K562 (cell line): ENCODE measurements at regions not wholly inside any gene's neighbourhood (a gene's known extent, or its start where the extent isn't known, plus 50 kb on each side); places are given as distances from the start of the nearest gene placed in this dataset.

Source experiments
- ATAC-seq: fragments of 200-7000 bp; cut with Tn5 transposase; 3 replicates; pipeline ENCODE4 v1.9.1; 2020; ENCODE audit warnings: moderate library complexity
- BruUV-seq: library from RNA; stranded (reverse); fragments of 400-500 nt; replicated peaks from 2 replicates; lab custom pipeline; 2021; lab: Mats Ljungman, UMichigan
- CTCF ChIA-PET: fragments of 300-600 bp; formaldehyde crosslinking; extraction: SDS; loops from one replicate; lab custom pipeline; 2021; ENCODE audit warnings: low intra/inter-chr PET ratio; lab: Yijun Ruan, JAX
- POLR2A ChIA-PET: fragments of 300-600, 350-650 bp; sonication (Branson Sonifier 250); formaldehyde crosslinking; extraction: SDS; loops from one replicate; lab custom pipeline; 2021; ENCODE audit warnings: antibody characterized with exemption, inconsistent platforms; lab: Yijun Ruan, JAX
- DNase-seq, 4 experiments: peaks; one replicate each; pipeline versions ENCODE4 v3.0.0 to v3.0.0-alpha.2; 2011 to 2018; ENCODE audit warnings: low spot score in 3 of 4, mixed read lengths in 3 of 4; ENCODE audit errors: extremely low read depth in 1 of 4
- FAIRE-seq: peaks from 2 replicates; lab custom pipeline; 2011; peaks lifted over from hg19 to GRCh38; lab: Jason Lieb, UNC
- H2AFZ ChIP-seq: 2 replicates; pipeline ENCODE4 v1.6.0; 2011; ENCODE audit warnings: low read depth, low read length, control low read depth, inconsistent platforms
- H3K27ac ChIP-seq: fragments of 200-600 bp; 3 replicates; pipeline ENCODE4 v1.8.0; 2011; ENCODE audit warnings: low read depth, mild to moderate bottlenecking, control low read depth, inconsistent platforms, low read length, moderate library complexity, mixed read lengths; ENCODE audit errors: extremely low read depth
- H3K27me3 ChIP-seq, 2 experiments: fragments of 300-600 bp in 1 of 2; 2 replicates in 1 of 2; 3 replicates in 1 of 2; pipeline versions ENCODE4 v1.6.0 to v1.8.0; 2011; ENCODE audit warnings: inconsistent platforms in 2 of 2, low read length in 2 of 2, mild to moderate bottlenecking in 1 of 2, mixed read lengths in 1 of 2, moderate library complexity in 1 of 2; ENCODE audit not compliant: control insufficient read depth in 2 of 2, insufficient read depth in 2 of 2
- H3K36me3 ChIP-seq: fragments of 300-600 bp; 3 replicates; pipeline ENCODE4 v1.8.0; 2011; ENCODE audit warnings: mild to moderate bottlenecking, low read length, inconsistent platforms; ENCODE audit not compliant: control insufficient read depth, insufficient read depth
- H3K4me1 ChIP-seq, 2 experiments: fragments of 200-600 bp in 1 of 2; replicated peaks in 1 of 2; 2 replicates in 1 of 2; 3 replicates in 1 of 2; pipeline versions ENCODE4 v1.5.1 to v1.8.0; 2011; ENCODE audit warnings: inconsistent platforms in 2 of 2, low read length in 2 of 2, mild to moderate bottlenecking in 1 of 2, mixed read lengths in 1 of 2, moderate library complexity in 1 of 2; ENCODE audit not compliant: control insufficient read depth in 2 of 2, insufficient read depth in 2 of 2
- H3K4me2 ChIP-seq: 2 replicates; pipeline ENCODE4 v1.6.1; 2011; ENCODE audit warnings: low read length, control low read depth, inconsistent platforms, mixed read lengths; ENCODE audit not compliant: insufficient read depth
- H3K4me3 ChIP-seq: fragments of 200-600 bp; sonication (generic), shearing (Covaris generic); 2 replicates; pipeline ENCODE4 v1.5.1; 2016; ENCODE audit warnings: control low read depth, inconsistent platforms
- H3K79me2 ChIP-seq: fragments of 200-600 bp; 3 replicates; pipeline ENCODE4 v1.8.0; 2011; ENCODE audit warnings: low read length, inconsistent platforms; ENCODE audit not compliant: control insufficient read depth, insufficient read depth
- H3K9ac ChIP-seq, 2 experiments: 2 replicates each; pipeline versions ENCODE4 v1.6.0 to v1.6.1; 2011; ENCODE audit warnings: low read depth in 2 of 2, low read length in 2 of 2, control low read depth in 1 of 2, inconsistent platforms in 1 of 2, mild to moderate bottlenecking in 1 of 2, mixed read lengths in 1 of 2; ENCODE audit not compliant: insufficient read depth in 1 of 2
- H3K9me1 ChIP-seq: one replicate; pipeline ENCODE4 v1.6.0; 2011; ENCODE audit warnings: inconsistent platforms, mild to moderate bottlenecking, low read length, moderate library complexity; ENCODE audit not compliant: control insufficient read depth, insufficient read depth
- H3K9me3 ChIP-seq: replicated peaks from 2 replicates; pipeline ENCODE4 v1.5.1; 2011; ENCODE audit warnings: low read depth, low read length, inconsistent platforms; ENCODE audit not compliant: control insufficient read depth, insufficient read depth
- H4K20me1 ChIP-seq: replicated peaks from 2 replicates; pipeline ENCODE4 v1.6.1; 2011; ENCODE audit warnings: low read length, inconsistent platforms, mixed read lengths; ENCODE audit not compliant: control insufficient read depth, insufficient read depth
- CEBPB ChIP-seq: fragments of 450-650 bp; IDR thresholded peaks from 2 replicates; pipeline ENCODE4 v1.6.1; 2016; ENCODE audit warnings: missing genetic modification characterization, missing compliant biosample characterization
- HLTF ChIP-seq: fragments of 450-650 bp; IDR thresholded peaks from 2 replicates; pipeline ENCODE4 v1.6.1; 2016
- HMGXB4 ChIP-seq: sonication (generic); formaldehyde crosslinking; IDR thresholded peaks from 2 replicates; pipeline ENCODE4 v1.8.1; 2023; ENCODE audit warnings: mild to moderate bottlenecking, missing genetic modification reagents
- HOMEZ ChIP-seq: fragments of 250-450 bp; sonication (Bioruptor Pico); IDR thresholded peaks from 2 replicates; pipeline ENCODE4 v1.4.0; 2020; ENCODE audit warnings: mild to moderate bottlenecking, moderate library complexity
- MBD2 ChIP-seq: sonication (generic); IDR thresholded peaks from 2 replicates; pipeline ENCODE4 v1.6.1; 2016; ENCODE audit warnings: low read depth, borderline replicate concordance
- NEUROD1 ChIP-seq: fragments of 150-350 bp; IDR thresholded peaks from 2 replicates; pipeline ENCODE4 v1.6.1; 2014; ENCODE audit warnings: borderline replicate concordance, low read length, low read depth; ENCODE audit not compliant: partially characterized antibody
- NFXL1 ChIP-seq: fragments of 450-650 bp; formaldehyde crosslinking; IDR thresholded peaks from 2 replicates; pipeline ENCODE4 v1.4.0; 2021; ENCODE audit warnings: mild to moderate bottlenecking
- PHF20 ChIP-seq: fragments of 450-650 bp; IDR thresholded peaks from 2 replicates; pipeline ENCODE4 v1.6.1; 2018; ENCODE audit not compliant: partially characterized antibody
- PRMT5 ChIP-seq: sonication (generic); formaldehyde crosslinking; IDR thresholded peaks from 2 replicates; pipeline ENCODE4 v1.5.0; 2020; ENCODE audit warnings: missing genetic modification reagents
- RHOXF2B ChIP-seq: fragments of 250-450 bp; sonication (Bioruptor Pico); conservative IDR thresholded peaks from 2 replicates; pipeline ENCODE4 v1.5.1; 2021
- TBP ChIP-seq: optimal IDR thresholded peaks from 2 replicates; pipeline ENCODE3; 2011; ENCODE audit warnings: low read depth, low read length, improper control_type of control experiment
- WHSC1 ChIP-seq: IDR thresholded peaks from one replicate; pipeline ENCODE4 v1.6.1; 2012; ENCODE audit warnings: low read length, control low read depth, inconsistent platforms
- XRCC3 ChIP-seq: fragments of 450-650 bp; IDR thresholded peaks from 2 replicates; pipeline ENCODE4 v1.6.1; 2017; ENCODE audit warnings: mild to moderate bottlenecking, moderate library complexity
- ZNF561 ChIP-seq: fragments of 450-650 bp; formaldehyde crosslinking; conservative IDR thresholded peaks from 2 replicates; pipeline ENCODE4 v1.4.0; 2020; ENCODE audit warnings: mild to moderate bottlenecking, moderate library complexity
- ZNF766 ChIP-seq: fragments of 200-800 bp; sonication (Bioruptor generic); conservative IDR thresholded peaks from 2 replicates; pipeline ENCODE4 v1.6.1; 2016; ENCODE audit warnings: missing genetic modification characterization, missing compliant biosample characterization
- WGBS: fragments of 100-300 bp; shearing (Covaris generic); methylation state at CpG from one replicate; pipeline ENCODE4 v1.1.6; 2016; ENCODE audit warnings: low coverage, mixed read lengths; ENCODE audit not compliant: insufficient coverage; ENCODE audit errors: missing lambda C conversion rate; 5-methylcytosine and 5-hydroxymethylcytosine counted together
- in situ Hi-C: fragments of 300-500 bp; cut with MboI; formaldehyde crosslinking; loops from 4 replicates; pipeline ENCODE4 v1.15.0; 2018; ENCODE audit warnings: inconsistent platforms, mixed read lengths
- intact Hi-C: fragments of 100-400 bp; cut with micrococcal nuclease; formaldehyde crosslinking; loops from 2 replicates; pipeline ENCODE4 v1.14.2; 2022
- TF ChIP-seq, protein P1 (sequence below): fragments of 250-450 bp; sonication (Bioruptor Pico); IDR thresholded peaks from 2 replicates; pipeline ENCODE4 v1.8.0; 2021; ENCODE audit warnings: mild to moderate bottlenecking, moderate library complexity
- TF ChIP-seq, protein P2 (sequence below), 3 experiments: IDR thresholded peaks in 2 of 3; conservative IDR thresholded peaks in 1 of 3; 2 replicates each; pipeline ENCODE4 v1.5.1; 2011 to 2012; ENCODE audit warnings: low read length in 3 of 3, mild to moderate bottlenecking in 3 of 3, control low read depth in 2 of 3, improper control_type of control experiment in 1 of 3, inconsistent platforms in 1 of 3, low read depth in 1 of 3, mixed read lengths in 1 of 3, moderate library complexity in 1 of 3; ENCODE audit not compliant: insufficient read depth in 2 of 3

- no peak for TF ChIP-seq MBD2
- no peak for TF ChIP-seq ZNF766 (CRISPR knock-in tag)
Observed at GRCh38 chr6:18326001-18326400, 61.1 kb upstream of the RNF144B start (continued).

DNA sequence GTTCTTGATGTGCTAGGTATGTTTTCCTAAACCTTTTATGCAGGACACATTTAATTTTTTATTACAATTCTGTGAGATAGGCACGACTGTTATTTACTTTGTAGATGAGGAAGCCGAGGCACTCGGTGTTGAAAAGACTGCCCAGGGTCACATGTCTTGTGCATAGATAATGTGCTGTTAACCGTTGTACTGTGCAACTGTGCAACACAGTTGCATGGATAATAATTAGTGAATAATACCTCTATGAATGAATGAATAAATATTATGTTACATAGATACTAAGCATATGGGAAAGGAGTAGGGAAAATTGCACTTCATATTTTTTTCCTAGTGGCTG lies 60.3 kb upstream of the DEK start:
- CTCF ChIA-PET: interaction anchor here (1.0 to 3.1 kb wide), 3 partner anchors 11 to 1527 kb away, joined by 3 to 22 read pairs (median 3); no protein-coding TSS in a partner anchor
- H2AFZ ChIP-seq: no peak overlapping the region
- in situ Hi-C loops: loop anchor here (25.0 kb wide), 1 partner anchor 1162 kb away; no protein-coding TSS in a partner anchor
- TF ChIP-seq TBP (no peak), WHSC1 (no peak), NFXL1 (no peak), HLTF (no peak), NEUROD1 (no peak), CEBPB (tag) (no peak), ZNF561 (CRISPR knock-in tag) (no peak), PRMT5 (CRISPR knock-in tag) (no peak), RHOXF2B (CRISPR knock-in tag) (no peak), HMGXB4 (CRISPR knock-in tag) (no peak), PHF20 (no peak), XRCC3 (no peak), HOMEZ (CRISPR knock-in tag) (no peak)
- TF ChIP-seq, protein P1, sequence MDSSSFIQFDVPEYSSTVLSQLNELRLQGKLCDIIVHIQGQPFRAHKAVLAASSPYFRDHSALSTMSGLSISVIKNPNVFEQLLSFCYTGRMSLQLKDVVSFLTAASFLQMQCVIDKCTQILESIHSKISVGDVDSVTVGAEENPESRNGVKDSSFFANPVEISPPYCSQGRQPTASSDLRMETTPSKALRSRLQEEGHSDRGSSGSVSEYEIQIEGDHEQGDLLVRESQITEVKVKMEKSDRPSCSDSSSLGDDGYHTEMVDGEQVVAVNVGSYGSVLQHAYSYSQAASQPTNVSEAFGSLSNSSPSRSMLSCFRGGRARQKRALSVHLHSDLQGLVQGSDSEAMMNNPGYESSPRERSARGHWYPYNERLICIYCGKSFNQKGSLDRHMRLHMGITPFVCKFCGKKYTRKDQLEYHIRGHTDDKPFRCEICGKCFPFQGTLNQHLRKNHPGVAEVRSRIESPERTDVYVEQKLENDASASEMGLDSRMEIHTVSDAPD: no peak
- TF ChIP-seq, protein P2, sequence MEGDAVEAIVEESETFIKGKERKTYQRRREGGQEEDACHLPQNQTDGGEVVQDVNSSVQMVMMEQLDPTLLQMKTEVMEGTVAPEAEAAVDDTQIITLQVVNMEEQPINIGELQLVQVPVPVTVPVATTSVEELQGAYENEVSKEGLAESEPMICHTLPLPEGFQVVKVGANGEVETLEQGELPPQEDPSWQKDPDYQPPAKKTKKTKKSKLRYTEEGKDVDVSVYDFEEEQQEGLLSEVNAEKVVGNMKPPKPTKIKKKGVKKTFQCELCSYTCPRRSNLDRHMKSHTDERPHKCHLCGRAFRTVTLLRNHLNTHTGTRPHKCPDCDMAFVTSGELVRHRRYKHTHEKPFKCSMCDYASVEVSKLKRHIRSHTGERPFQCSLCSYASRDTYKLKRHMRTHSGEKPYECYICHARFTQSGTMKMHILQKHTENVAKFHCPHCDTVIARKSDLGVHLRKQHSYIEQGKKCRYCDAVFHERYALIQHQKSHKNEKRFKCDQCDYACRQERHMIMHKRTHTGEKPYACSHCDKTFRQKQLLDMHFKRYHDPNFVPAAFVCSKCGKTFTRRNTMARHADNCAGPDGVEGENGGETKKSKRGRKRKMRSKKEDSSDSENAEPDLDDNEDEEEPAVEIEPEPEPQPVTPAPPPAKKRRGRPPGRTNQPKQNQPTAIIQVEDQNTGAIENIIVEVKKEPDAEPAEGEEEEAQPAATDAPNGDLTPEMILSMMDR (IDR thresholded peaks at IDR 0.05 in 2 of 3, conservative IDR thresholded peaks at IDR 0.05 in 1 of 3; ENCODE audit: insufficient read depth in 2 of 3, low read depth in 1 of 3, low read length in 3 of 3): no peak

More for the DNA sequence above, 60.3 kb upstream of the DEK start:
- DNase-seq (no peak), ATAC-seq (no peak), FAIRE-seq (no peak)
- no peaks in the 10 kb centered on the region for H3K4me1 ChIP-seq
- 0% methylated on average over 4 of the region's 4 CpGs for WGBS
- BruUV-seq: no TSS peak
- intact Hi-C loops: loop anchor here (1.0 to 10.0 kb wide), 4 partner anchors 180 to 1167 kb away; no protein-coding TSS in a partner anchor
- H3K79me2 ChIP-seq: no peaks in the 10 kb centered on the region
- H3K4me3 ChIP-seq: no peak overlapping the region
- no peaks in the 10 kb centered on the region for H3K9me3 ChIP-seq
- H3K9ac ChIP-seq: no peak overlapping the region
- H3K36me3 ChIP-seq: no peaks in the 10 kb centered on the region
- H3K27me3 ChIP-seq: peaks cover 2 to 9% of the 10 kb centered on the region in 2 experiments; a peak in 2 of 5 replicates
- 0 out of 2 replicates have a peak, but pooled peaks cover 3% of the 10 kb centered on the region for H4K20me1 ChIP-seq
- H3K4me2 ChIP-seq: no peak overlapping the region
- no peaks in the 10 kb centered on the region for H3K9me1 ChIP-seq
- no peak overlapping the region for H3K27ac ChIP-seq
- POLR2A ChIA-PET: no interaction called here
